HG02938 (cell line): ENCODE measurements at regions not wholly inside any gene's neighbourhood (a gene's known extent, or its start where the extent isn't known, plus 50 kb on each side); places are given as distances from the start of the nearest gene placed in this dataset.
"Not testable (repeated sequence)": the region's sequence is repeated elsewhere in the genome, so short reads cannot be mapped to it uniquely, and the experiment has no call there.

ENCODE experiments used
- ATAC-seq: cut with Tn5 transposase; IDR thresholded peaks from one replicate; pipeline ENCODE4 v1.9.1; 2021; ENCODE audit warnings: mild to moderate bottlenecking, moderate library complexity; ENCODE audit not compliant: unreplicated experiment

GRCh38 chrX:140343226-140343868 lies 161.5 kb downstream of the SOX3 start:
- ATAC-seq, result no peak

GRCh38 chrX:140342410-140342809 lies 162.5 kb downstream of the SOX3 start:
- no peak for ATAC-seq

- no peak for ATAC-seq
Measured at GRCh38 chrX:140337263-140337662, 167.6 kb downstream of the SOX3 start.

GRCh38 chrX:140318296-140318695 lies 186.6 kb downstream of the SOX3 start:
- no peak for ATAC-seq

GRCh38 chrX:140317462-140317861 lies 187.4 kb downstream of the SOX3 start:
- ATAC-seq, result no peak

GRCh38 chrX:140298960-140299825 lies 205.7 kb downstream of the SOX3 start:
- ATAC-seq, result no peak

GRCh38 chrX:140297273-140297672 lies 207.6 kb downstream of the SOX3 start:
- no peak for ATAC-seq

GRCh38 chrX:140292961-140293360 lies 211.9 kb downstream of the SOX3 start:
- ATAC-seq, result no peak

- no peak for ATAC-seq
Measured at GRCh38 chrX:140292188-140292587, 212.7 kb downstream of the SOX3 start.

- no peak for ATAC-seq
Measured at GRCh38 chrX:140274811-140275525, 229.9 kb downstream of the SOX3 start.

- no peak for ATAC-seq
Measured at GRCh38 chrX:140273921-140274320, 230.9 kb downstream of the SOX3 start.

GRCh38 chrX:140250391-140250790 lies 254.5 kb downstream of the SOX3 start:
- ATAC-seq, result no peak

GRCh38 chrX:140249088-140249487 lies 255.8 kb downstream of the SOX3 start:
- no peak for ATAC-seq

- ATAC-seq, result no peak
Measured at GRCh38 chrX:140229191-140229590, 263.9 kb upstream of the CXorf66 start.

- not testable (repeated sequence) for ATAC-seq
Measured at GRCh38 chrX:140226037-140226436, 260.7 kb upstream of the CXorf66 start.

GRCh38 chrX:140215894-140216293 lies 250.6 kb upstream of the CXorf66 start:
- not testable (repeated sequence) for ATAC-seq

GRCh38 chrX:140214518-140214917 lies 249.2 kb upstream of the CXorf66 start:
- ATAC-seq, result not testable (repeated sequence)

GRCh38 chrX:140206657-140207056 lies 241.3 kb upstream of the CXorf66 start:
- ATAC-seq, result no peak

GRCh38 chrX:140190441-140191108 lies 225.3 kb upstream of the CXorf66 start:
- no peak for ATAC-seq

- no peak for ATAC-seq
Measured at GRCh38 chrX:140180585-140180984, 215.3 kb upstream of the CXorf66 start.

- ATAC-seq, result no peak
Measured at GRCh38 chrX:140177821-140178220, 212.5 kb upstream of the CXorf66 start.
